ENCODE measurements at regions not wholly inside any gene's neighbourhood (a gene's known extent, or its start where the extent isn't known, plus 50 kb on each side); places are given as distances from the start of the nearest gene placed in this dataset.
A peak's percentile ranks its signal among the peaks of the same experiment; 100 is the strongest.

- no peak for DNase-seq
These were observed 437.5 kb downstream of the KLF12 start for GRCh38 chr13:73696713-73697112.

GRCh38 chr13:73696271-73696670, 437.9 kb downstream of the KLF12 start:
- DNase-seq = no peak

DNA sequence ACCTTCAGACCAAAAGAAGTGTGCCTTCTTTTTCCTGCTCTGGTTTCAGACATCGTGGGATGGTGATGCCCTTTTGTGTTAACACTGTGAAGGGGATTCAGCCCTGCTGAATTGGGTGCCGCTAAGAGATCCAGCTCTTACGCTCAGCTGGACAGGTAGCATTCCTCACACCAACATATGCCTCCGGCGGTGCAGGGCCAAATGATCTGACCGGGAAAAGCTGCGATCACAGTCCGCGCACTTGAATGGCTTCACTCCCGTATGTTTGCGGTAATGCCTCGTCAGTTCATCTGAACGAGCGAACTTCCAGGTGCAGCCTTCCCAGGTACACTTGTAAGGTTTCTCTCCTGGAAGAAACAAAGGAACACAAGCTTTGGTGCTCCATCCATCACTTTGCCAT, 438.9 kb downstream of the KLF12 start:
- no peak for DNase-seq

DNA sequence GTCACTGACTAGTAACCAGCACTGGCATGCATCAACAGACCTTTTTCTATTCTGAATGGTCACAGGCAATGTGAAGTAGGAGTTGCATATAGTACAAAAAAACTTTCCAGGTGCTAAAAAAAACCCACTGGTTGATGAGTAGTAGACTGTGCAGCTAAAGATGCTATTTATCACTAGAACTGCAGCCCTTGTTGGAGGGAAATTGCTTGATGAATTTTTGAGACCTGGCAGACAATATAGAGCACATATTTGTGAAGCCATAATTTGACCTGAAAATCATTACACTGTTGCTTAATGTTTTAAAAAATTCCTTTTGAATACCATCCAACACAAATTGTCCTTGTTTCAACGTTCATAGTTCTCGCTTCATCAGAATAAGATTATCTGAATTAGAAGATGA, 441.0 kb downstream of the KLF12 start:
- DNase-seq = no peak

DNA sequence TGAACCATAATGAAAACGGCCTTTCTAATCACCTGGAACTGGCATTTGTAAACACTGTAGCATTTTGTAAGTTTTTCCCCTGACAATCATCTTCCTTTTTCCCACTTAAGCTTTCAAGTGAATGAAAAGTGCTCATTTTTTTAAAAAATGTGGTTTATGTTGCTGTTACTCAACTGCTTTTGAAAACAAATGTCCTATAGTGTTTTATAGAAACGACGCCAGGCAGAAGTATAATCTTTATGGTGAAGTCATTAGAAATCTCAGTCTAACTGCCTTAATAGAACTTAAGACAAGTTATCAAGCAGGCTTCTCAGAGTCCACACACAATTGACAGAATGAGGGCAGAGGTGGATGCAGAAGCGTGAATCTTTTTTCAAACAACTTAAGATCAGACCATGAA, 442.3 kb downstream of the KLF12 start:
- DNase-seq = no peak

DNA sequence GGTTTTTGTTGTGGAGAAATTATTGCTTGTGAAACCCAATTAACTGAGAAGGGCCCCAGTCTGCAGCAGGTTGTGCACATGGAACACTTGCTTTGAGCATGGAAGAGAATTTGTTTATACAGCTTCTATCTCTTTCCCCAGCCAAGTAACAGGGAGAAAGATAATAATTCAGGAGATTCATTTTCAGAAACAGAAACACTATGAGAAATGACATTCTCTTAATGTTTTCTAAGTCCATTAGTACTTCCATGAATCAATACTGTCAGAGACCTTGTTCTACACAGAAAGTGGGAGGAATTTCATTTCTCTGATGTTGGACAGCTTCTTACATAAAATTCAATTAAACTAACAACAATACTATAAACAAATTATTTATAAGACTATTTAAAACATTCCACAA, 446.3 kb downstream of the KLF12 start:
- DNase-seq = no peak

DNA sequence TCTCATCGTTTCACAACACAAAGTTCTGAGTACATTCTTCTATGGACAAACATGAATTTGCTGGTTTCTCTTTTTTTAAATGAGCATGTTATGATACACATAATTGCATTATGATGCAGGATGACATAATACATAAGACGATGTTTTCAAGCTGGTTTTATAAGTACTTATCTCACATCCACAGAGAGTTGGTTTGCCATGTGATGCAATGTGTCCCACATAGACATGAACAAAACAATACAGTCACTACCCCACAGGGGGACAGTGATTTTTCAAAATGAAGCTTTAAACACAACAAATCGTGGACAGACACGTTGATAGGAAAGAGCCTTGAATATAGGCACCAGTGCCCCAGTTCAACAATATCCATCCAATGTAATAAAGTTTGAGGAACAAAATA, 447.1 kb downstream of the KLF12 start:
- no peak for DNase-seq

DNA sequence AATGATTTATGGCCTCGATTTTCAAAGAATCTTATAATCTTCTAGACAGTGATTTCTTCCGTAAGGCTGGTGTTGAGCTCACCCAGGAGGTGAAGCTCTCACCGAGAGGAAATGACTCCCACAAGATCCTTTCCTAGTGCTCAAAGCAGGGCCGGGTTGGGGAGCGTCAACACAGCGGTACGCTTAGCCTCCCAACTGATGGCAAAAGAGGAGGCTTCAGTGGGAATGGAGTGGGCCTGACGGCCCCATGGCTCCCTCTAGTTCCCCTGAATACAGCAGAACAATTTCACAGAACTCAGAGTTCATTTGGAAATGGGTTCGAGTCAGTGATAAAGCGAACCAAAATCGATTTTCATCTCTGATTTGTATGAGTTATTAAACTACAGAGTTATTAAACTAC, 449.5 kb downstream of the KLF12 start:
- DNase-seq = no peak

DNA sequence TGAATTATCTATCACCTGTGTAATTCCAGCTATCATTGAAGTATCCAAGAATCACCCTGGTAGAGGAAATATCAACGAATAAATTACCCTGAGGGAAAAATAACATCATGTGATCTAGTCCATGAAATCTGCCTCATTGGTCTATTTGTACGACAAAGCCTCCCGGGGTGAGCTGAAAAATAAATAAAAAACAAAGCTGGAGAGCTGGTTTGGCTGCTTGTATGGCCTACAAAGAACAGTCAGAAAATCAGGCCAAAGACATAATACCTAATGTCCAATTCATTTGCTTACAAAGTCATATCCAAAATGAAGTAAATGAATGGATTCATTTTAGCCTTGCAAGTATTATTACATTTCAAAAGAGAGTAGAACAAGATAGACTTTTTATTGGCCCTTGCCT, 449.9 kb downstream of the KLF12 start:
- peak; percentile 29 for DNase-seq

GRCh38 chr13:73683746-73684145, 450.5 kb downstream of the KLF12 start:
- DNase-seq = no peak

DNA sequence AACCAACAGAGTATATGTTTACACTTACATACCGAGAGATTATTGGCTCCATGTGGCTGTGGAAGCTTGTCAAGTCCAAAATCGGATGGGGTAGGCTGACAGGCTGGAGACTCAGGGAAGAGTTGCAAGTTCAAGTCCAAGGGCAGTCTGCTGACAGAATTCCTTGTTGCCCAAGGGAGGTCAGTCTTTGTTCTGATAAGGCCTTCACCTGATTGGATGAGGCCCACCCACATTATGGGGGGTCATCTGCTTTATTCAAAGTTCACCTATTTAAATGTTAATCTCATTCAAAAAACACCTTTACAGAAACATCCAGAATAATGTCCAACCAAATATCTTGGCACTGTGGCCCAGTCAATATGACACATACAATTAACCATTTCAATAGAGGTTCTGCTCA, 452.4 kb downstream of the KLF12 start:
- no peak for DNase-seq

GRCh38 chr13:73681015-73681414, 453.2 kb downstream of the KLF12 start:
- DNase-seq = no peak

GRCh38 chr13:73677048-73677601, 457.1 kb downstream of the KLF12 start:
- DNase-seq = peak; percentile 56

- DNase-seq = no peak
These were observed 457.6 kb downstream of the KLF12 start for GRCh38 chr13:73676550-73677047.

DNA sequence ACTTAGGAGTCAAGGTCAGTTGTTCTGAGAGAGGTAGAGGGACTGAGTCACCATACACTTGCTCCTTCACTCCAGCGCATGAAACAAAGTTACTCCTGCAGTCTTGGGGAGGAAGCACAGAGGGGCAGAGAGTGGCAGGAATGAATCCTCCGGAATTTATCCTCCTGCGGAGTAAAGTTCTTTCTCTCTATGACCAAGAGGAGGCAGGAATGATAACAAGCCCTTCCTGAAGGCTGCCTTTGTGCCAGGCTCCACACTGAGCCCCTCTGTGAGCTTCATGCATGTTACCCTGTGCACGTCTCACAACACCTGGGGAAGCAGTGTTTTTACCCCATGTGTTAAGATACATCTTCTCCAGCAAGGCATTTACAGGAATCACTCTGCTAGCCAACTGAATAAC, 458.4 kb downstream of the KLF12 start:
- DNase-seq = no peak

- no peak for DNase-seq
These were observed 459.6 kb downstream of the KLF12 start for GRCh38 chr13:73674570-73674969.

DNA sequence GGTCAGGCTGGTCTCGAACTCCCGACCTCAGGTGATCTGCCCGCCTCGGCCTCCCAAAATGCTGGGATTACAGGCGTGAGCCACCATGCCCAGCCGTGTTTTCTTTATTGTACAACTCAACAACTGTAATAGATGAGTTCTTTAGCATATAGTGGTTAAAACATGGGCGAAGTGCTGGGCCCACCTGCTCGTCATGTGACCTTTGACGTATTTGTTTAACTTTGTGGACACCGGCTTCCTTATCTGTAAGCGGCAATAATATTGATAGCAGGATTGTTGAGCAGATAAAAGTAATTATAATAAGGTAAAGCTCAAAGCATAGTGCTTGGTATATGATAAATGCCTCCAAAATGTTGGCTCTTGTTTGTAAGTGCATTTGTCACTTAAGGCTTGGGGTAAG, 460.3 kb downstream of the KLF12 start:
- no peak for DNase-seq

DNA sequence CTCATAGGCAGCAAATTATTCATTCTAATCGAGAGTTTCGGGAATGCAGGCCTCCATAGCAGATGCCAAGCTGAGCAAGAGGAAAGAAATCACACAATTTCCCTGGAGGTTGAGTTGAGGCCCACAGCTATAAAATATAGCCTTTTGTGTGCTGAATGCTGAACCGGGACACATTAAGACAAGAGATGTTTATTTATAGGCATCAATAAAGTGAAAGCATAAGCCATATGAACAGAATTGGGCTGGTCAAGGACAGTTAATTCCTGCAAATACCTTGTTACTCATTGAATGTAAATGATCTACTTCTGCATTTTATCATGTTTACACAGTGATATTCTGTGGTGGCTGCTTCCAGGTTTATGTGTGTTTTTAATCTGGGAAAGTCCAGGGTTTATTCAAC, 461.7 kb downstream of the KLF12 start:
- DNase-seq = peak; percentile 29

- no peak for DNase-seq
These were observed 462.5 kb downstream of the KLF12 start for GRCh38 chr13:73671732-73672131.

DNA sequence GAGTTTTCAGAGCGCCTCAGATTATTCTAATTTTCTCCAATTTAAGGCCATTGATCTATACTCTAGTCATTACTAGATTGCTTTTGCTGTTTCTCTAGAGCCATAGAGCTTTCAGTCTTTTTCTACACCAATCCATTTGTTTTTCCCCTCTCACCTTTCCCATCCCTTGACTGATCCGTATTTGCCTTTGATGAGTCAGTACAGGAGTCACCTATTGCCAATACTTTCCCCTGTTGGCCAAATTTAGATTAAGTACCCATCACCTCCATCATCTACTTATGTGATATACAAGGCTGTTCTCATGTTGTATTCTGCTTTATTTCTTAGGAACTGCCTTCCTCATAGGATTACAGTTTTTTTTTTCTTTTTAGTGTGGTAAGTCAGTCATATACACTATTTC, 463.2 kb downstream of the KLF12 start:
- peak; percentile 2 for DNase-seq

DNA sequence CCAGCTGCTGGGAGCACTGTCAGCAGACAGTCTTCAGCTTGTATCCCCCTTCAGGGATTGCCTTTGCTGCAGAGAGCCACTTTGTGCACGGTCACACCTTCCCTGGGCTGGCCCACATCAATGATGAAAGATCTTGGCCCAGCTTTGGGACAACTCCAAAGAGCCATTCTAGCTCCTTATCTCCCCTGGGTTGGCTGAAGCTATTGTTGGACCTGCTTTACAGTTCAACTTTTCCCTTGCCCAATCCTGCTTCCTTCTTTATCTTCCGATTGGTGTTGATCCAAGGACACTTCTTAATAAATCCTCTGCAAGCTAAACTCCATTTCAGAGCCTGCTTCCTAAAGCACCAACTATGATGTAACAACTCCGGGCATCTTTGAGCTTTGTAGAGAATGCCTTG, 466.4 kb downstream of the KLF12 start:
- DNase-seq = no peak

DNA sequence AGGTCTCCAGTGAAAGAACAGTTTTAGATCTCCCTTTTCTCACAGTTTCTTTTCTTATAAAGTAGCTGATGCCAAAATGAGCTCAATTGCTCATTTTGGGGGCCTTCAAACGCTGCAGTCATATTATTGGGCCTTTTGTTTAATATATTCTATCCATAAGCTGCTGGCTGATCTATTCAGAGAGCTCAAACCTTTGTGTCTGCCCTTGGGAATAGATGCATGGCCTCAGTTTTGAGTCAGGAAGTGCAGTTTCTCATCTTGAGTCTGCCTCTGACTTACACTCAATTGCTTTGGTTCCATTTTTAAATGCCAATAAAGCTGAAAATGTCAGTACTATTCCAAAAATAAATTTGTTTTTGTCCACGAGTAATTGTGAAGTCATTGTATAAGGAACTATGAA, 468.9 kb downstream of the KLF12 start:
- no peak for DNase-seq

- DNase-seq = no peak
These were observed 469.4 kb downstream of the KLF12 start for GRCh38 chr13:73664851-73665250.

DNA sequence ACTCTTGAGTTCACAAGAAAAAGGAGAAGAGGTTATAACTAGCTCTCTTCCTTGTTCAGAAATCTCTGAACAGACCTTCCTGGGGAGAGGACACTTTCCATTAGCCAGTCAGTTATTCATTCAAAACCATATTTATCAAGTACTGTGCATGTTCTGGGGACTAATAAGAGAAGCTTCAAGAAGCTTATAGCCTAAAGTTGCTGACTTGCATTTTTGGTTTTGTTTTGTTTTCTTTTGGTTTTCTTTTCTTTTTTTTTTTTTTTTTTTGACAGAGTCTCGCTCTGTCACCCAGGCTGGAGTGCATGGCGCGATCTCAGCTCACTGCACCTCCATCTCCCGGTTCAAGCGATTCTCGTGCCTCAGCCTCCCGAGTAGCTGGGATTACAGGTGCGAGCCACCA, 471.4 kb downstream of the KLF12 start:
- DNase-seq = no peak

GRCh38 chr13:73661687-73662425, 472.3 kb downstream of the KLF12 start:
- DNase-seq = no peak

Data from DMS53 (cell line).